ENCODE measurements at regions not wholly inside any gene's neighbourhood (a gene's known extent, or its start where the extent isn't known, plus 50 kb on each side); places are given as distances from the start of the nearest gene placed in this dataset.

GRCh38 chr5:120771202-120771601 is 307.1 kb downstream of the PRR16 start:
- no peak for TF ChIP-seq CTCF (IDR thresholded peaks at IDR 0.05)
- TF ChIP-seq POLR2A (IDR thresholded peaks at IDR 0.05): no peak
